IMR-90 (cell line): ENCODE measurements at regions not wholly inside any gene's neighbourhood (a gene's known extent, or its start where the extent isn't known, plus 50 kb on each side); places are given as distances from the start of the nearest gene placed in this dataset.

Experiments used
- ATAC-seq: fragments of 200-7000 bp; cut with Tn5 transposase; 2 replicates; pipeline ENCODE4 v1.9.1; 2020; ENCODE audit warnings: low read depth, mild to moderate bottlenecking, moderate library complexity
- BruUV-seq: library from RNA; stranded (reverse); fragments of 400-500 nt; replicated peaks from 2 replicates; lab custom pipeline; 2021; lab: Mats Ljungman, UMichigan
- CTCF ChIA-PET: fragments of 300-600 bp; formaldehyde crosslinking; extraction: SDS; loops from one replicate; lab custom pipeline; 2021; ENCODE audit warnings: antibody characterized with exemption; lab: Yijun Ruan, JAX
- POLR2A ChIA-PET: fragments of 300-600 bp; sonication (Branson Sonifier 250); formaldehyde crosslinking; loops from one replicate; lab custom pipeline; 2022; ENCODE audit warnings: antibody characterized with exemption; ENCODE audit not compliant: unreplicated experiment; lab: Charles Lee
- DNase-seq: peaks from one replicate; pipeline ENCODE4 v3.0.0; 2013
- H2AFZ ChIP-seq: replicated peaks from 2 replicates; pipeline ENCODE3; 2013; ENCODE audit warnings: low read length, mild to moderate bottlenecking; ENCODE audit not compliant: poor library complexity
- H2AK5ac ChIP-seq: 2 replicates; pipeline ENCODE4 v1.6.1; 2013; ENCODE audit warnings: low read depth, low read length, inconsistent platforms
- H2AK9ac ChIP-seq: replicated peaks from 2 replicates; pipeline ENCODE3; 2013; ENCODE audit warnings: mild to moderate bottlenecking, low read depth, low read length, moderate library complexity; ENCODE audit not compliant: poor library complexity
- H2BK120ac ChIP-seq: 2 replicates; pipeline ENCODE4 v1.6.1; 2013; ENCODE audit warnings: low read depth, low read length, inconsistent platforms
- H2BK15ac ChIP-seq: 3 replicates; pipeline ENCODE4 v1.6.1; 2013; ENCODE audit warnings: low read depth, low read length, inconsistent platforms
- H2BK20ac ChIP-seq: 2 replicates; pipeline ENCODE4 v1.6.1; 2013; ENCODE audit warnings: low read depth, mild to moderate bottlenecking, inconsistent platforms, low read length, moderate library complexity
- H2BK5ac ChIP-seq: 2 replicates; pipeline ENCODE4 v1.6.1; 2013; ENCODE audit warnings: mild to moderate bottlenecking, low read depth, low read length, inconsistent platforms; ENCODE audit not compliant: poor library complexity, severe bottlenecking
- H3K14ac ChIP-seq: replicated peaks from 2 replicates; pipeline ENCODE4 v1.6.1; 2013; ENCODE audit warnings: low read depth, low read length, inconsistent platforms
- H3K18ac ChIP-seq: 2 replicates; pipeline ENCODE4 v1.6.1; 2013; ENCODE audit warnings: low read depth, low read length, control low read depth
- H3K23ac ChIP-seq: 2 replicates; pipeline ENCODE4 v1.6.1; 2013; ENCODE audit warnings: low read depth, low read length, inconsistent platforms
- H3K27ac ChIP-seq: 2 replicates; pipeline ENCODE4 v1.5.1; 2013; ENCODE audit warnings: mild to moderate bottlenecking, control low read depth, low read length; ENCODE audit not compliant: insufficient read depth
- H3K27me3 ChIP-seq: 2 replicates; pipeline ENCODE4 v1.6.1; 2013; ENCODE audit warnings: low read length; ENCODE audit not compliant: control insufficient read depth, insufficient read depth
- H3K36me3 ChIP-seq: 2 replicates; pipeline ENCODE4 v1.6.1; 2013; ENCODE audit warnings: low read length, mixed read lengths; ENCODE audit not compliant: control insufficient read depth, insufficient read depth
- H3K4ac ChIP-seq: 2 replicates; pipeline ENCODE4 v1.6.1; 2013; ENCODE audit warnings: low read depth, low read length, inconsistent platforms
- H3K4me1 ChIP-seq: 2 replicates; pipeline ENCODE4 v1.6.1; 2013; ENCODE audit warnings: low read length, mixed read lengths; ENCODE audit not compliant: control insufficient read depth, insufficient read depth
- H3K4me2 ChIP-seq: 2 replicates; pipeline ENCODE4 v1.6.1; 2013; ENCODE audit warnings: low read depth, mild to moderate bottlenecking, control low read depth, low read length, moderate library complexity
- H3K4me3 ChIP-seq: 2 replicates; pipeline ENCODE4 v1.5.1; 2013; ENCODE audit warnings: low read depth, mild to moderate bottlenecking, control low read depth, low read length, moderate library complexity; ENCODE audit not compliant: insufficient read depth
- H3K56ac ChIP-seq: 2 replicates; pipeline ENCODE4 v1.6.1; 2013; ENCODE audit warnings: low read length, inconsistent platforms; ENCODE audit not compliant: insufficient read depth; ENCODE audit errors: extremely low read depth
- H3K79me1 ChIP-seq, 2 experiments: 2 replicates each; pipeline ENCODE4 v1.6.1; 2013; ENCODE audit warnings: low read length in 2 of 2, inconsistent platforms in 1 of 2, low read depth in 1 of 2
- H3K9ac ChIP-seq: 2 replicates; pipeline ENCODE4 v1.6.1; 2013; ENCODE audit warnings: low read depth, low read length, control low read depth
- H3K9me1 ChIP-seq: 2 replicates; pipeline ENCODE4 v1.6.1; 2013; ENCODE audit warnings: low read length, inconsistent platforms; ENCODE audit not compliant: insufficient read depth
- H3K9me3 ChIP-seq: 2 replicates; pipeline ENCODE4 v1.6.1; 2013; ENCODE audit warnings: low read length; ENCODE audit not compliant: control insufficient read depth, insufficient read depth
- H4K20me1 ChIP-seq: 2 replicates; pipeline ENCODE4 v1.6.1; 2013; ENCODE audit warnings: low read length, inconsistent platforms; ENCODE audit not compliant: insufficient read depth
- H4K5ac ChIP-seq: 2 replicates; pipeline ENCODE4 v1.6.1; 2013; ENCODE audit warnings: mild to moderate bottlenecking, low read depth, low read length, control low read depth
- H4K8ac ChIP-seq, 2 experiments: 2 replicates each; pipeline ENCODE4 v1.6.1; 2013; ENCODE audit warnings: low read depth in 2 of 2, low read length in 2 of 2, control low read depth in 1 of 2, inconsistent platforms in 1 of 2
- H4K91ac ChIP-seq: 2 replicates; pipeline ENCODE4 v1.6.1; 2013; ENCODE audit warnings: low read depth, low read length, inconsistent platforms; ENCODE audit not compliant: insufficient read depth
- BHLHE40 ChIP-seq: fragments of 150-350 bp; IDR thresholded peaks from 2 replicates; pipeline ENCODE4 v1.6.1; 2016; ENCODE audit warnings: mild to moderate bottlenecking, low read depth, low read length
- CEBPB ChIP-seq: IDR thresholded peaks from 2 replicates; pipeline ENCODE4 v1.6.1; 2012; ENCODE audit warnings: low read depth, low read length, improper control_type of control experiment
- CHD1 ChIP-seq: IDR thresholded peaks from 2 replicates; pipeline ENCODE4 v1.6.1; 2012; ENCODE audit warnings: low read depth, low read length, improper control_type of control experiment
- CTCF ChIP-seq: conservative IDR thresholded peaks from 2 replicates; pipeline ENCODE4 v1.5.1; 2012; ENCODE audit warnings: mild to moderate bottlenecking, low read depth, low read length, improper control_type of control experiment
- ELK1 ChIP-seq: fragments of 150-350 bp; IDR thresholded peaks from 2 replicates; pipeline ENCODE4 v1.6.1; 2016; ENCODE audit warnings: low read depth, mild to moderate bottlenecking, low read length, moderate library complexity, borderline replicate concordance
- FOS ChIP-seq: fragments of 150-350 bp; IDR thresholded peaks from 2 replicates; pipeline ENCODE4 v1.6.1; 2016; ENCODE audit warnings: low read depth, low read length
- MAFK ChIP-seq: IDR thresholded peaks from 2 replicates; pipeline ENCODE4 v1.6.1; 2012; ENCODE audit warnings: low read depth, low read length, improper control_type of control experiment
- MAZ ChIP-seq: IDR thresholded peaks from 2 replicates; pipeline ENCODE4 v1.6.1; 2012; ENCODE audit warnings: low read depth, mild to moderate bottlenecking, low read length, improper control_type of control experiment, moderate library complexity, borderline replicate concordance
- MXI1 ChIP-seq: IDR thresholded peaks from 2 replicates; pipeline ENCODE4 v1.6.1; 2012; ENCODE audit warnings: low read depth, mild to moderate bottlenecking, low read length, moderate library complexity, borderline replicate concordance
- NFE2L2 ChIP-seq: fragments of 150-350 bp; IDR thresholded peaks from 2 replicates; pipeline ENCODE4 v1.6.1; 2016; ENCODE audit warnings: low read depth, mild to moderate bottlenecking, low read length
- POLR2A ChIP-seq: IDR thresholded peaks from 2 replicates; pipeline ENCODE4 v1.6.1; 2012; ENCODE audit warnings: mild to moderate bottlenecking, low read depth, low read length
- RAD21 ChIP-seq: IDR thresholded peaks from 2 replicates; pipeline ENCODE4 v1.6.1; 2012; ENCODE audit warnings: low read length, improper control_type of control experiment
- RCOR1 ChIP-seq: IDR thresholded peaks from 2 replicates; pipeline ENCODE4 v1.6.1; 2012; ENCODE audit warnings: mild to moderate bottlenecking, low read length, improper control_type of control experiment; ENCODE audit not compliant: insufficient replicate concordance
- RFX5 ChIP-seq: IDR thresholded peaks from 2 replicates; pipeline ENCODE4 v1.8.0; 2012; ENCODE audit warnings: low read depth, mild to moderate bottlenecking, low read length, moderate library complexity
- SMC3 ChIP-seq: fragments of 150-350 bp; IDR thresholded peaks from 2 replicates; pipeline ENCODE4 v1.6.1; 2016; ENCODE audit warnings: low read depth, mild to moderate bottlenecking, antibody characterized with exemption, low read length, moderate library complexity
- USF2 ChIP-seq: fragments of 150-350 bp; IDR thresholded peaks from 2 replicates; pipeline ENCODE4 v1.6.1; 2017; ENCODE audit warnings: mild to moderate bottlenecking, antibody characterized with exemption, low read length, low read depth
- WGBS, 2 experiments: methylation state at CpG; one replicate each; pipeline versions ENCODE4 v1.1.5 to v1.1.7; 2013; ENCODE audit warnings: missing lambda C conversion rate in 2 of 2; ENCODE audit not compliant: insufficient read length in 1 of 2; ENCODE audit errors: extremely low coverage in 2 of 2; 5-methylcytosine and 5-hydroxymethylcytosine counted together
- dilution Hi-C: fragments of 300-500 bp; cut with HindIII; formaldehyde crosslinking; loops from one replicate; pipeline ENCODE4 v1.14.3; 2018; ENCODE audit warnings: low sequenced_read_pairs; ENCODE audit not compliant: unreplicated experiment
- in situ Hi-C: fragments of 300-500 bp; cut with MboI; formaldehyde crosslinking; loops from 3 replicates; pipeline ENCODE4 v1.14.3; 2019; ENCODE audit warnings: low sequenced_read_pairs, inconsistent platforms, mixed read lengths
- intact Hi-C: fragments of 100-400 bp; cut with micrococcal nuclease; formaldehyde crosslinking; loops from 2 replicates; pipeline ENCODE4 v1.10.0; 2022

GRCh38 chr22:22761963-22762772 lies 117.8 kb downstream of the GGTLC2 start:
- Histone ChIP-seq H3K27me3 (peaks cover 7% of the 10 kb centered on the region), H2AK9ac (no peak overlapping the region), H3K4me3 (no peak overlapping the region), H2BK5ac (no peak overlapping the region), H3K27ac (no peak overlapping the region), H3K4me2 (no peak overlapping the region), H3K79me1 (no peaks in the 10 kb centered on the region), H2AFZ (no peak overlapping the region), H3K23ac (no peak overlapping the region), H4K5ac (no peak overlapping the region), H3K9me3 (no peaks in the 10 kb centered on the region), H3K36me3 (no peaks in the 10 kb centered on the region), H2BK120ac (no peak overlapping the region), H3K9me1 (no peaks in the 10 kb centered on the region), H3K4me1 (no peaks in the 10 kb centered on the region), H4K20me1 (no peaks in the 10 kb centered on the region), H2BK15ac (no peak overlapping the region), H4K8ac (no peak overlapping the region), H3K56ac (no peak overlapping the region), H3K4ac (no peak overlapping the region), H4K91ac (no peak overlapping the region), H3K9ac (no peak overlapping the region), H2BK20ac (no peak overlapping the region), H3K18ac (no peak overlapping the region), H3K14ac (no peak overlapping the region), H2AK5ac (no peak overlapping the region)
- WGBS, 2 experiments, result 86% methylated on average over 2 of the region's 8 CpGs; no CpG with 5 or more reads in 1 of the 2 experiments
- BruUV-seq, result no TSS peak
- POLR2A ChIA-PET, result no interaction called here
- dilution Hi-C loops (no loop called here), intact Hi-C loops (no loop called here), in situ Hi-C loops (no loop called here)
- ATAC-seq (no peak), DNase-seq (no peak)
- TF ChIP-seq RCOR1, result no peak
- no peak for TF ChIP-seq MAFK
- TF ChIP-seq ELK1, result no peak
- TF ChIP-seq CTCF, result no peak
- TF ChIP-seq SMC3, result no peak
- TF ChIP-seq USF2, result no peak
- no peak for TF ChIP-seq RFX5
- no peak for TF ChIP-seq RAD21
- no peak for TF ChIP-seq POLR2A
- TF ChIP-seq MAZ, result no peak
- TF ChIP-seq MXI1, result no peak
- no peak for TF ChIP-seq CHD1
- no peak for TF ChIP-seq NFE2L2
- no peak for TF ChIP-seq BHLHE40
- TF ChIP-seq CEBPB, result no peak
- TF ChIP-seq FOS, result no peak
- CTCF ChIA-PET, result no interaction called here
